Stimulated activated CD8-positive, alpha-beta memory T cell treated with anti-CD3 and anti-CD28 coated beads, Interleukin-12 subunit alpha, Interleukin-12 subunit beta, amount 100 ng/mL, for 4 hours (primary cell): ENCODE measurements at regions not wholly inside any gene's neighbourhood (a gene's known extent, or its start where the extent isn't known, plus 50 kb on each side); places are given as distances from the start of the nearest gene placed in this dataset.

ENCODE experiments used
- DNase-seq: peaks from one replicate; pipeline ENCODE4 v3.0.0-alpha.2; 2020; ENCODE audit warnings: low read depth

GRCh38 chr10:130430852-130431704 is 294.9 kb downstream of the GLRX3 start:
- DNase-seq: no peak

DNA sequence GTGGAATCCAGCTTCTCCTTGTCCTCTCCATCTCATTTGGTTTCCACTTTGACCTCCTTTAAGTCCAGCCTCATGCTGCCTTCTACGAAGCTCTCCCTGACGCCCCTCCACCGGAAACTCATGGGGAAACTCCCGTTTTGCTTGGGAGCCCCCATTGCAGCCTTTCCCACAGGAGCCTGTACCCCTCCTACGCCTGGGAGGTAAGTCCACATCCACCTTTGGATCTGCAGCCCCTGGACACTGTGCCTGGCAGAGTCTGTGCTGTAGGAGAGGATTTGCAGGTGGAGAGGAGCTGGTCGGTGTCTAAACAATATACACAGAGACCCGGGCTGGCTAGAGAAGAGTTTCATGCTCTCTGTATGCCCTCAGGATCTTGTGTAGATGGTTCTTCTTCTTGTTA is 296.1 kb downstream of the GLRX3 start:
- DNase-seq: no peak

GRCh38 chr10:130432850-130433249 is 296.7 kb downstream of the GLRX3 start:
- no peak for DNase-seq

DNA sequence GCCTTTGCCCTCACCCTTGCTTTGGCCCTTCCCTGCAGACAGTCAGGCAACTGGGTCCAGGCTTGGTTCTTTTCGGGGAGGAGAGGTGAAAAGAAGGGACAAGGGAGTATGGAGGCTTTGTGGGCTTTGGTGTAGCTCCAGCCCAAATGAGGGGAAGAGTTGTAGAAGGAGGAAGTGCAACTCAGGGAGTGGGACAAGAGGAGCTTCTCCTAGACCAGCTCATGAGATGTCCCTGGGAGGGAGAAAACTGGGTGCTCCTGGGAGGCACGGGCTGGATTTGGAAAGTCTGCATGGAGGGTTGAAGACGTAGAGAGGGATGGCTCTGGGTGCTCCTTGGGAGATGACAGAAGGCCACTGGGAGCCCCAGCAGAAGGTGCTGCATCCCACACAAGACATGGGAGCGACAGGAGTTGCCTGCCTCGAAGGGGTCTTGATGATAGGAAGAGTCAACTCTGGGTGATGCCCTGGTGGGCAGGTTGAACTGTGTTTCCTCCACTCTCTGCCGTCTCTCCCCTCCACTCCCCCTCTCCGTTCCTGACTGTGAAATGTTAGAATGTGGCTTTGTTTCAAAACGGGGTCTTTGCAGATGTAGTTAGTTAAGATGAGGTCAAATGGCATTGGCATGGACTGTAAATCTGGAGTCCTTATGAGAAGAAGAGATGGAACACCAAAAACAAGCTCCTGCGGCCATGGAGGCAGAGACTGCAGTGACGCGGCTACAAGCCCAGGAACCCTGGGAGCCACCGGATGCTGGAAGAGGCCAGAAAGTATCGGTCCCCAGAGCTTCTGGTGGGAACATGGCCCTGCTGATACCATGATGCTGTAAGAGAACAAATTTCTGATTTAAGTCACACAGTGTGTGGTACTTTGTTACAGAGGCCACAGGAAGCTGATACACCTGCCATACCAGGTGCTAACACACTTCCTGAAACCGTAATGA is 298.5 kb downstream of the GLRX3 start:
- DNase-seq: no peak

GRCh38 chr10:130435961-130436360 is 299.8 kb downstream of the GLRX3 start:
- DNase-seq: no peak

- DNase-seq: no peak
These were observed 302.7 kb downstream of the GLRX3 start for GRCh38 chr10:130438861-130439260.

DNA sequence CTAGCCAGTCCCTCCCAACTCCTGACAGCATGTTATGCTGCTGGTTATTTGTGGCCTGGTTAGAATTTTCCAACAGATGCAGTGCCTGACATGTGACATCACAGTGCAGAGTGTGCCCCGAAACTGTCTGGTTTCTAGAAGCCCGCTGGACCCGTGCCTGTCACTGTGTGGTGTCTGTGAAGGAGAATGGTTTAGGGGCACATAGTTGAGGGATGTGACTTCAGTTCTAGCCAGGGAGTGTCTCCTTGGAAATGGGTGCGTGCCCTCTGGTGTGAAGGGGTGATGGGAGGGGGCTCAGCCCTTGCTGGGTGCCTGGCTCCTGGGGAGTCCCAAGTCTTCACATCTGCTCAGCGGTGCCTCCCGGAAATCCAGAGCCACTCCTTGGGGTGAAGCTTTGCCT is 303.6 kb downstream of the GLRX3 start:
- no peak for DNase-seq

DNA sequence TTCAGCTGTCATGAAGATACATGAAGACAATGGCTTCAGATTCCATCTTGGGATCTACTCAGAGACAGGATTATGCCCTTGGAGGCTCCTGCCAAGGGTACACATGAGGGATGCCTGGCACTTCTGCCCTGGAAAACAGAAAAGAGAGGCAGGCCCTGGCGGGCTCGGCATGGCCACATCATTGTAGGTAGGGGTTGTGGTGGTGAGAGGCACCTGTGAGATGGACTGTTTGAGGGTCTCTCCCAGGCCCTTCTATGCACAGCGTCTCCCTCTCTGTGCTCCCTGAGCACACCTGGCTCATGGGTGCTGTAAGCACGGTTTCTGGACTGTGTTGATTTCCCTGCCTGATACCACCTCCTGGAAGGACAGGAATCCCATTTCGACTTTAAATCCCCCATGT is 304.3 kb downstream of the GLRX3 start:
- DNase-seq: no peak

- DNase-seq: no peak
These were observed 304.8 kb downstream of the GLRX3 start for GRCh38 chr10:130440971-130441370.

DNA sequence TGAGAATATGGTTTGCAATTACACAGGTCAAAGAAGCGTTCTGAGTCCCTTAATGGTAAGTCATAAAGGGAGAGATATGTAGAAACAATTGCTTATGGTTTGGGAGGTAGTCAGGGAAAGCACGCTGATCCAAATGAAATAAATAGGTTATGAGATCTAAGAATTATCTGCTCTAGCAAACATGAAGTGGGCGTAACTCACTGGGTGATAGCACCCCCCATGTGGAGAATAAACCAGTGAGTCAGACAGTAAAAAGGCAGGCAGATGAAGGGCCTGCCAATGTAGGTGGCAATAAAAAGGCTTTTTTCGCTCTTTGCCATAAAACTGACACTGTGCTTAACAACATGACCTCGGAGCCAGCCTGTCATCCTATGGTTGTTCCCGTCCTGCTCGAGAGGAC is 306.9 kb downstream of the GLRX3 start:
- DNase-seq: no peak

- no peak for DNase-seq
These were observed 317.0 kb downstream of the GLRX3 start for GRCh38 chr10:130453036-130453720.

DNA sequence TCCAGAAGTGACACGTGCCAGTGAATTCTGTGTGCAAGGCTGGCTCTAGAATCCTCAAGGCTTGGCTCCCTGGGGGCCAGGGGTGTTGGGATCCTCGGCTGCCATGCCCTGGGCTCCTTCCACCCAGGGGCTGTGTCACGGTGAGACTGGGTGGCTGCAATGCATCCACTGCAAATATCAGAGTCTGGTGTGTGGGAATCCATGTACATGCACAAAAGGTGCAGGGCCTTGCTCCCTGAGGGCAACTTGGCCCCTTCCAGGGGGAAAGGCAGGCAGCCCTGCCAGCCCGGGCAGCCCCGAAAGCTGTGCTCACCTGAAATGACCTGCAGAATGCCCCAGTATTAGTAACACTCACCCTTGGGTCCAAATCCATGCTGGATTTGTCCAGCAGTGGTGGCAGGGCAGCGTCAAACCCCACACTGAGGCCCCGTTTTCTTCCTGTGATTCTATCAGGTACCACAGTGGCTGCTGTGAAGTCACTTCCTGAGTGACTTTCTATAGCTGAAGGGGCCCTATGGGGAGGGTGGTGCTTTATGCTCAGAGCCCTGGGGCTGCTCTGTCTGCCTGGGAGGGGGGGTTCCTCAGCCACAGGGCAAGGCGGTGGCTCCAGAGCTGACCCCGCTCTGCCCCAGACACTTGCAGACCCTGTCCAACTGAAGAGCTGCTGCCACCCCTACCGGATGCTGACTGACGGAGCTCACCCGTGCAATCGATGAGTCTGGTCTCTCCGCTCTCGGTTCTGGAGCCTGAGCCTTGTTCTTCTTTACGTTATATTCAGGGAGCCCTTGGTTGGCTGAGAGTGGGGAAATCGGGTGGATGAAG is 317.7 kb downstream of the GLRX3 start:
- no peak for DNase-seq

DNA sequence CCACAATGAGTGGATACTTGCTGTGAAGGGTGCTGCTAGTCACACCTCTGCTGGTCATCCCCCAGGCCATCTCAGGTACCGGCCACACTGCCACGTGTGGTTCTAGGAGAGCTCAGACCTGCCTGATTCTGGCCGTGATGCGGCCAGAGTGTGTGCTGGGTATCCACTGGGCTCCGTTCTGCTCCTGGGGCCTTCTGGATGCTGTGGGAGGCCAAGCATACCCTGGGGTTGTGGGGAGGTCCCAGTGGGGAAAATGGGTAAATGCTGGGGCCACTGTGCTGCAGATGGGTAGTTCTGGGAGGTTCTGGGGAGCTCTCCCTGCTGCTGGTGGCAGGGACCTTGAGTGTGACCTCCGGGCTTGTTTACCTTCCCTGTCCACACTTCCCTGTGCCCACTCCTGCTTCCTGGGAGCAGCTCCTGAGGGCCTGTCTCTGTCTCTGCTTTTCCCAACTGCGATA is 318.4 kb downstream of the GLRX3 start:
- no peak for DNase-seq

- no peak for DNase-seq
These were observed 319.0 kb downstream of the GLRX3 start for GRCh38 chr10:130455111-130455695.

GRCh38 chr10:130455791-130456190 is 319.6 kb downstream of the GLRX3 start:
- DNase-seq: no peak

- DNase-seq: no peak
These were observed 320.4 kb downstream of the GLRX3 start for GRCh38 chr10:130456616-130457015.

DNA sequence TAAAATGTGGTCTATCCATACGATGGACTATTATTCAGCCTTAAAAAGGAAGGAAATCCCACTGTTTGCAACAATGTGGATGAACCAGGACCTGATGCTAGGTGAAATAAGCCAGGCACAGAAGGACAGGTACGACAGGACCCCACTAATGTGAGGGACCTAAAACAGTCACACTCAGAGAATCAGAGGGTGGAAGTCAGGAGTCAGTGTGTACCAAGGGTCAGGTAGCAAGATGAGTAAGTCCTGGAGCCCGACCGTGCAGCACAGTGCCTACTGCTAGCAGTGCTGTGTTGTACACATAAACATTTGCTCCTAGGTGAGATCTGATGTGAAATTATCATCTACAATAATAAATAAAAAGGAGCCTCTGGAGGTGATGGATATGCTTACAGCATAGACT is 322.3 kb downstream of the GLRX3 start:
- DNase-seq: no peak

- no peak for DNase-seq
These were observed 322.8 kb downstream of the GLRX3 start for GRCh38 chr10:130459011-130459410.

DNA sequence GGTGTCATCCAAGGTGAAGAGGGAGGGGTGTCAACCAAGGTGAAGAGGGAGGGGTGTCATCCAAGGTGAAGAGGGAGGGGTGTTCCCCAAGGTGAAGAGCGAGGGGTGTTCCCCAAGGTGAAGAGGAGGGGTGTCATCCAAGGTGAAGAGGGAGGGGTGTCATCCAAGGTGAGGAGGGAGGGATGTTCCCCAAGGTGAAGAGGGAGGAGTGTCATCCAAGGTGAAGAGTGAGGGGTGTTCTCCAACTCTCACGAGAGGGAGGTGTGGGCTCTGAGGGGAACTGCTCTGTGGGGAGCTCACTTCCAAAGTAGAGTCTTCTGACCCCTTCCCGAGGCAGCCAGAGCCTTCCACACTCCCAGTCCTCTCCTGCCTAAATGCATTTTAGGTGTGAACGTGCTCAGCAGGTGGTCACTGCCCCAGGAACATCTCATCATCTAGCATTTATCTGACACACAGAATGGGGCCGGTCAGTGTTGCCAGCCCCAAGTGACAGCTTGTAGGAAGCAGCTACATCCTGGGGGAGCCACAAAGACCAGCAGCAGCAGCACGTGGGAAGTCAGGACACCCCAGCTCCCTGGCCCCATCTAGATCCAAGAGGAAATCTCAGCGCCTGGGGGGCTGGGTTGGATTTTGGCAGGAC is 323.8 kb downstream of the GLRX3 start:
- DNase-seq: no peak

DNA sequence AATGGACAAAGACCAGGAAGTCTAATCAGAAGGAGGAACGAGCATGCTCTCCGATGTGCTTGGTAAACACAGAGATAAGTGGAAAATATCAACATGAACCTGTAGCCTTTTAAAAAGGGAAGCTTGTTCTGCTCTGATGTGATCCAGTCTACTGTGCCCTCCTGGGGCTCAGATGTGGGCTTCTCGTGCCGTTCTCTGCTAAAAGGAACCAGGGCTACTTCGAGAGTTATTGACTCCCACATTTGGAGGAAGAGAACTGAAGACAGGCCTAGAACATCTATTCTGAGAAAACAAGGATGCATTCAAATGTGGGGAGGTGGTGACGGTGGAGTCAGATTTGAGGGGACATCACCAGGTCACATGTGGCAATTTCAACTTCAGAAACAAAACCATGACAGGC is 325.4 kb downstream of the GLRX3 start:
- DNase-seq: no peak
